Memory B cell (primary cell): ENCODE measurements at regions not wholly inside any gene's neighbourhood (a gene's known extent, or its start where the extent isn't known, plus 50 kb on each side); places are given as distances from the start of the nearest gene placed in this dataset.

Experiments
- ATAC-seq: fragments of 150-1000 bp; cut with Tn5 transposase; 2 replicates; pipeline ENCODE4 v1.10.0; 2021; ENCODE audit warnings: low read depth, mild to moderate bottlenecking, moderate library complexity
- DNase-seq, 2 donors: peaks; one replicate each; pipeline ENCODE4 v3.0.0; 2022; ENCODE audit warnings: low spot score in 2 of 2
- H3K27ac Mint-ChIP-seq: one replicate; pipeline ENCODE4 v1.8.0; 2022; ENCODE audit warnings: mild to moderate bottlenecking, moderate library complexity, mixed read lengths
- H3K27me3 Mint-ChIP-seq: one replicate; pipeline ENCODE4 v1.8.0; 2022; ENCODE audit warnings: mixed read lengths
- H3K36me3 Mint-ChIP-seq: one replicate; pipeline ENCODE4 v1.8.0; 2022; ENCODE audit warnings: mild to moderate bottlenecking, mixed read lengths
- H3K4me1 Mint-ChIP-seq: one replicate; pipeline ENCODE4 v1.8.0; 2022; ENCODE audit warnings: mixed read lengths
- H3K4me3 Mint-ChIP-seq: one replicate; pipeline ENCODE4 v1.8.0; 2022; ENCODE audit warnings: mild to moderate bottlenecking, moderate library complexity, mixed read lengths
- H3K9me3 Mint-ChIP-seq: one replicate; pipeline ENCODE4 v1.8.0; 2022; ENCODE audit warnings: mixed read lengths

GRCh38 chr2:54403512-54404238, 52.5 kb upstream of the SPTBN1 start:
- Mint-ChIP-seq H3K27me3 (peaks cover 7% of the 10 kb centered on the region), H3K4me1 (peaks cover 3% of the 10 kb centered on the region), H3K36me3 (no peaks in the 10 kb centered on the region), H3K4me3 (no peak overlapping the region), H3K9me3 (no peaks in the 10 kb centered on the region), H3K27ac (no peak overlapping the region)
- DNase-seq (no peak), ATAC-seq (no peak)

DNA sequence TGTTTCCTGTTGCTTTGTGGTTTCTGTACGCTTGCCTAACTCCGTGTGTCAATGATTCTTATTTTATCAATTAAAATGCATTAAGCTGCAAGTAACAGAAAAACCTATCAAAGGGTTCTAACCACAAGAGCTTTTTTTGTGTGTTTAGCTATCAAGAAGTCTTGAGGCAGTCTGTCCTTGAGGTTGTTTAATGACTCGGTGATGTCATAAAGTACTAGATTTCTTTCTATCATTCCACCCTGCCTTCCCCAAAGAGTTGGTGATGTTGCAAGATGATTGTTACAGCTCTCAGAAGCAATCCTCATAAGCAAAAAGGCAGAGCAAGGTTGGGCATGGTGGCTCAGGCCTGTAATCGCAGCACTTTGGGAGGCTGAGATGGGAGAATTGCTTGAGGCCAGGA, 51.9 kb upstream of the SPTBN1 start:
- Mint-ChIP-seq H3K27me3 (peaks cover 7% of the 10 kb centered on the region), H3K9me3 (no peaks in the 10 kb centered on the region), H3K36me3 (no peaks in the 10 kb centered on the region), H3K4me3 (no peak overlapping the region), H3K27ac (no peak overlapping the region), H3K4me1 (peaks cover 3% of the 10 kb centered on the region)
- DNase-seq (no peak), ATAC-seq (no peak)

GRCh38 chr2:54406031-54406430, 50.1 kb upstream of the SPTBN1 start:
- no peaks in the 10 kb centered on the region for H3K9me3 Mint-ChIP-seq
- ATAC-seq = no peak
- DNase-seq = no peak
- no peaks in the 10 kb centered on the region for H3K36me3 Mint-ChIP-seq
- no peak overlapping the region for H3K27ac Mint-ChIP-seq
- no peak overlapping the region for H3K4me3 Mint-ChIP-seq
- peaks cover 14% of the 10 kb centered on the region for H3K27me3 Mint-ChIP-seq
- peaks cover 3% of the 10 kb centered on the region for H3K4me1 Mint-ChIP-seq
